HL-60 (cell line): ENCODE measurements at regions not wholly inside any gene's neighbourhood (a gene's known extent, or its start where the extent isn't known, plus 50 kb on each side); places are given as distances from the start of the nearest gene placed in this dataset.

Experiments
- CTCF ChIP-seq: IDR thresholded peaks from one replicate; pipeline ENCODE4 v1.5.1; 2011; ENCODE audit warnings: low read length, control low read depth, inconsistent platforms; ENCODE audit not compliant: insufficient read depth
- SPI1 ChIP-seq: IDR thresholded peaks from 2 replicates; pipeline ENCODE4 v1.6.1; 2012; ENCODE audit warnings: low read depth, mild to moderate bottlenecking, borderline replicate concordance

- TF ChIP-seq SPI1 (no peak), CTCF (no peak)
These were observed 264.7 kb downstream of the SEC23A start for GRCh38 chr14:38838049-38838978.
